ENCODE measurements at regions not wholly inside any gene's neighbourhood (a gene's known extent, or its start where the extent isn't known, plus 50 kb on each side); places are given as distances from the start of the nearest gene placed in this dataset.

GRCh38 chr10:93146336-93146735, 72.6 kb downstream of the CYP26A1 start:
- dilution Hi-C loops (cut with MboI; ENCODE audit: extremely low pct_ligation_motif_present, low sequenced_read_pairs), result no loop called here
- Histone ChIP-seq H2AFZ (ENCODE audit: control insufficient read depth, low read length) (no peak overlapping the region), H3K4me3 (ENCODE audit: control insufficient read depth in 2 of 3, extremely low read depth in 1 of 3, insufficient read depth in 2 of 3, low read depth in 1 of 3, low read length in 3 of 3) (no peak overlapping the region), H4K20me1 (ENCODE audit: control insufficient read depth, extremely low read depth, insufficient read depth, low read length) (no peaks in the 10 kb centered on the region), H3K27ac (ENCODE audit: control insufficient read depth, insufficient read depth, low read length) (no peak overlapping the region), H3K79me2 (ENCODE audit: control insufficient read depth, insufficient read depth, low read length) (no peaks in the 10 kb centered on the region), H3K36me3 (ENCODE audit: control insufficient read depth in 2 of 2, extremely low read depth in 1 of 2, insufficient read depth in 2 of 2, low read length in 2 of 2) (no peaks in the 10 kb centered on the region), H3K9me3 (ENCODE audit: control insufficient read depth, low read depth, low read length) (no peaks in the 10 kb centered on the region), H3K9ac (ENCODE audit: control insufficient read depth, extremely low read depth, insufficient read depth, low read length) (no peak overlapping the region), H3K9me1 (ENCODE audit: control insufficient read depth, extremely low read depth, insufficient read depth, low read length) (peaks cover 2% of the 10 kb centered on the region), H3K4me1 (ENCODE audit: control insufficient read depth, extremely low read depth, insufficient read depth, low read length) (peaks cover 24% of the 10 kb centered on the region), H3K27me3 (ENCODE audit: control insufficient read depth, extremely low read depth, insufficient read depth, low read length) (no peaks in the 10 kb centered on the region), H3K4me2 (ENCODE audit: control insufficient read depth, extremely low read depth, insufficient read depth, low read depth, low read length) (no peak overlapping the region)
- DNase-seq (ENCODE audit: low read depth, low spot score) (no peak), FAIRE-seq (no peak)
- no peak for TF ChIP-seq EZH2 (IDR thresholded peaks at IDR 0.05; ENCODE audit: low read length)
- TF ChIP-seq CTCF (optimal IDR thresholded peaks at IDR 0.05 in 1 of 3, IDR thresholded peaks at IDR 0.05 in 1 of 3, conservative IDR thresholded peaks at IDR 0.05 in 1 of 3; ENCODE audit: extremely low read depth in 1 of 3, insufficient read depth in 2 of 3, low read length in 3 of 3), result no peak

- peak; percentile 39 for FAIRE-seq
- Histone ChIP-seq H3K4me1 (ENCODE audit: control insufficient read depth, extremely low read depth, insufficient read depth, low read length) (peaks cover 33% of the 10 kb centered on the region), H2AFZ (ENCODE audit: control insufficient read depth, low read length) (no peak overlapping the region), H3K36me3 (ENCODE audit: control insufficient read depth in 2 of 2, extremely low read depth in 1 of 2, insufficient read depth in 2 of 2, low read length in 2 of 2) (no peaks in the 10 kb centered on the region), H3K27ac (ENCODE audit: control insufficient read depth, insufficient read depth, low read length) (no peak overlapping the region), H3K4me2 (ENCODE audit: control insufficient read depth, extremely low read depth, insufficient read depth, low read depth, low read length) (no peak overlapping the region), H3K9ac (ENCODE audit: control insufficient read depth, extremely low read depth, insufficient read depth, low read length) (no peak overlapping the region), H3K4me3 (ENCODE audit: control insufficient read depth in 2 of 3, extremely low read depth in 1 of 3, insufficient read depth in 2 of 3, low read depth in 1 of 3, low read length in 3 of 3) (no peak overlapping the region), H3K9me1 (ENCODE audit: control insufficient read depth, extremely low read depth, insufficient read depth, low read length) (peaks cover 2% of the 10 kb centered on the region), H4K20me1 (ENCODE audit: control insufficient read depth, extremely low read depth, insufficient read depth, low read length) (no peaks in the 10 kb centered on the region), H3K9me3 (ENCODE audit: control insufficient read depth, low read depth, low read length) (no peaks in the 10 kb centered on the region), H3K27me3 (ENCODE audit: control insufficient read depth, extremely low read depth, insufficient read depth, low read length) (no peaks in the 10 kb centered on the region), H3K79me2 (ENCODE audit: control insufficient read depth, insufficient read depth, low read length) (no peaks in the 10 kb centered on the region)
- dilution Hi-C loops (cut with MboI; ENCODE audit: extremely low pct_ligation_motif_present, low sequenced_read_pairs), result no loop called here
- no peak for DNase-seq (ENCODE audit: low read depth, low spot score)
- TF ChIP-seq CTCF (optimal IDR thresholded peaks at IDR 0.05 in 1 of 3, IDR thresholded peaks at IDR 0.05 in 1 of 3, conservative IDR thresholded peaks at IDR 0.05 in 1 of 3; ENCODE audit: extremely low read depth in 1 of 3, insufficient read depth in 2 of 3, low read length in 3 of 3), result no peak
Measured at GRCh38 chr10:93147281-93147680, 73.6 kb downstream of the CYP26A1 start.

Data from keratinocyte (primary cell).